Femur (tissue), 1 donor: ENCODE measurements at regions not wholly inside any gene's neighbourhood (a gene's known extent, or its start where the extent isn't known, plus 50 kb on each side); places are given as distances from the start of the nearest gene placed in this dataset.

Experiments used
- DNase-seq: peaks from one replicate; pipeline ENCODE4 v3.0.0-alpha.2; 2017

DNA sequence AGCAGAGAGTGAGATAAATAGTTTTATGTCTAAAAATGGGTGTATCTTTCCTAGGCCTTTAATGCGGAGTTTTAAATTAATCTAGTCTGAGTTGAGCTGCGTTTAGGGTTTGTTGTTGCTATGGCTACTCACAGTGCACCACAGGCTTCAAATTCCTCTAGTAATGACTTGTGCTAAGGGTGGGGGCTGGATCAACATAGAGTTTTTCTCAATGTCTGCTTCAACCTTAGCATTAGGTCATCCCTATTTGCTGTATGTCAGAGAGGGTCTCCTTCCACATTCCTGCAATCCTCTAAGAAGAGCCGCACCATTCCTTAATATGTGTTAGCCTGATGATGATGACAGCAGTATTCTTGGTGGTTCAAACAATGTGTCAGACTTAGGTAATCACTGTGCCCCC lies 465.6 kb upstream of the KIF2A start:
- DNase-seq = no peak

DNA sequence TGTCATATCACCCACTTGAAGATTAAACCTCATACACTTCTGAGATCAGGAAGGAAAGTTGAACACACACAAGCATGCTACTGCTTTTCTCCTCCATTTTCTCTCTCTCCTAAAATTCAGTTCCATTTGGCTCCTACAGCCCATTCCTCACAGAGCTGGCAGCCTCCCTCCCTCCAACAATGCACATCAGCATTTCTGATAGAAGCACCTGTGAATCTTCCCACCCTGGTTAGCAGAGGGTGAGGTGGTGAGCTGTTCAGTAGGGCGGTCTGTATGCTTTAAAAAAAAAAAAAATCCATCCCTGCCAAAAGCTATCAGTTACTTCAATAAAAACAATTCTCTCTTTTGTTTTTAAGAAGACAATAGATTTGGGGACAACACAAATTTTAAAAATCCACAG lies 463.2 kb upstream of the KIF2A start:
- DNase-seq = no peak

DNA sequence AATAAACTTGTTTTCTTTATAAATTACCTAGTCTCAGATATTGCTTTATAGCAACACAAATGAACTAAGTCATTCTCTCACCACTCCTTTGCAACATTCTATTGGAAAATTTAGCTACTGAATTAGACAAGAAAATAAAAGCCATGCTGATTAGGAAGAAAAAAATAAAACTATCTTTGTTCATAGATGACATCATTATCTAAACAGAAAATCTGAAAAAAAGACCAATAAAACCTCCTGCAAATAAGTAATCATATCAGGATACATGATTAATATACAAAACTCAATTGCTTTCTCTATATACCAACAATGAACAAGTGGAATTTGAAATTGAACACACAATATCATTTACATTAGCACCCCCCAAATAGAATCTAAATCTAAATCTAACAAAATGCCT lies 455.3 kb upstream of the KIF2A start:
- no peak for DNase-seq

DNA sequence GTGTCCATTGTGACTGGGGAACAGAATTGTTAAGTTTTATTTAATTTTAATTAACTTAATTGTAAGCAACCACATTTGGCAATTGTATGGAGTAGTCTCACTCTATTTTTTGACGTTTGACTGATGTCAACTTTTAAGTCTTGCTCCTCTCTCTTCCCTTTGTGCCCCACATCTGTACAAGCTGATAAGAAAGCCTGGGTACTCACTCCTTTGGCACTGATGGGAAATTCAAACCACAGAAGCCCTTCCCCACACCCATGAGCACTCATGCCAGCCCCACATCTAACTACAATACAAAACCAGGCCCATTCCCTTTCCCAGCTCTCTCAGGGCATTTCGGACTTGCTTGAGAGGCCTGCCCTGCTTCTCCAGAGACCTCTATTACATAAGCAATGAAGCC lies 451.5 kb upstream of the KIF2A start:
- DNase-seq = no peak

DNA sequence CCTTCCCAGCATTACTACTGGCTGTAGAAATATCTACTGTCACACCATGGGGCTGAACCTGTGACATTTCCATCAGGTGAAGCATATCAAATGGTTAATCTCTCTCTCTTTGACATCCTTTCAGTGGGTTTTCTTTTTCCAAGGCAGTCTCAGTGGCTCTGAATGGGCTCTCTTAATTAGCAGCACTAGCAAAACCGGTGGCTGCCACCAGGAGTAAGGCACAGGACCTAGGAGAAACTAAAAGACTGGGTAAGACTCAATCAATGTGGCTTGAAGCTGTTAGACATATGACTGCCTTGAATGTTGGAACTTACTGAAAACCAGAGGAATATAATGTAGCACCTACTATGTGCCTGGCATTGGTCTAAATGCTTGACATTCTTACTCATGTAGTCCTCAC lies 445.0 kb upstream of the KIF2A start:
- DNase-seq = no peak

DNA sequence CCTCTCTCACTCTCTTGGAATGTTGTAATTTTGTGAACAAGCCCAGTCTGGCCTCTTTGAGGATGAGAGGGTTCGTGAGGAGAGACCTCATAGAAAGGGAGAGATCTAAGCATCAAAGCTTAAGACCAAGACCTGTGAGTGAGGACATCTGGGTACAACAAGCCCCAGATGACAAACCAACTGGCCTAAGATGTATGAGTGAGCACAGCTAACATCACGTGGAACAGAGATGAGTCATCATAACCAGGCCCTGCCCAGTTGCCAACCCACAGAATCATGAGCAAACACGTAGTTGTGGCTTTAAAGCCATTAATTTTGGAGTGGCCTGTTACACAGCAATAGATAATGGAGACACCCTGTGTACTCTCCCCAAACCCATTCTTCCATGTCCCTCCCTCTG lies 439.1 kb upstream of the KIF2A start:
- DNase-seq = no peak

DNA sequence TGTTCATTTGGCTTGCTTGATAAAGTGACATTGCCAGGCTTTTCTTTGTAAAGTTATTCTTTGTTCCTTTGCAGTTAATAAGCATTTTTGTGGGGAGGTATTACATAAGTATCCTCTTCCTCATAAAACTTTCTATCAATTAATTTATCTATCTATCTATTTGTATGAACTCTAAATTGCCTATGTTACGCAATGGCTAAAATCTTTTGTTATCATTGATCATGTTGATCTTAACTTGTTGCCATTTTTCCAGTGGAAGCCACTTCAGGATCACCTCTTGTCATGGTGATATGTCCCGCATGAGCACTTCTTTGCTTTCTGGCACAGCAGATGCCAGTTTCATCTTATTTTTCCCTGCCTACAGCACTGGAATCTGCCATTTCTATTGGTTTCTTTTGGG lies 436.7 kb upstream of the KIF2A start:
- DNase-seq = no peak

DNA sequence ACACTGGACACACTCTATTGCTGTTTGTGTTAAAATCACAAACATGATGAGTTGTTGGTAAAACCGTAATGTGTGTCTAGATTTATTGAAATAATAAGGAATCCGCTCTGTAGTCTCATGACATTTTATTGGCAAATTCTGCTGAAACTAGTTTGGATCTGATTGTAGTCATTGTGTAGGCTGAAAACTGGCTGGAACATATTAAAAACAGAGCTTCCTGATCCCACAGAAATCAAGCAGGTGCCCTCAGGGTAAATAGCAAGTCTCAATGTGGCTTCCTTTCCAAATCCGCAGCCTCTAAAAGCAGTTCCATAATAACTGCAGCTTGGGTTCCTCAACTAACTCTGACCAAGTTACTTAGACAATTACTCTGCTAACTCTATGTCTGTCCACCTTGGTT lies 427.5 kb upstream of the KIF2A start:
- DNase-seq = no peak

DNA sequence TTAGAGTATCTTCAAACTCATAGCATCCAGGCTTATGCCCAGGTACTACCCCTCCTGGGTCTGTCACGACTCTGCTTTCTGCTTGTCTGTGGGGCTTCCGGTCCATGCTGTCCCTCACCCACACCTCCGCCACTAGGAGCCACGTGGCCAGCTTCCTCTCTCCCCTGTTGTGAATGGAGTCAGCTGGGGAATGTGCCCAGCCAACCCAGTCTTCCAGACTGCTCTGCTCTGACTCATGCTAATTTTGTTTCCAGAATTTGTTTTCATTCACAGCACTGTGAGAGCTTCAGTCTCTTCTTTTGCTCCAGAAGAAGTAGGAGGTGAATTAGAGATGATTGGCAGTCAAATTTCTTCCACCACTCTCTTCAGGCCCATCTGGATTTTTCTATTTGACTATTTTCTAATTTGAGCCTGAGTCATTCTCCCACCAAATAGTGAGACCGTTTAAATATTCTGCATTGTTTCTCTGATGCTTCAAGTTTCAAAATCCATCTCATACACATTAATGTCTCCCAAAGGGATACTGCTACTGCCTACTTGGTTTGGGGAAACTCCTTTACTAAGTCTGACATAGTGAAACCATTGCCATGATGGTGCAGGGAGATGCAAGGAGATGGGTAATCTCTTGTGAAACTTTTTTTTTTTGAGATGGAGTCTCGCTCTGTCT lies 424.1 kb upstream of the KIF2A start:
- DNase-seq = no peak

DNA sequence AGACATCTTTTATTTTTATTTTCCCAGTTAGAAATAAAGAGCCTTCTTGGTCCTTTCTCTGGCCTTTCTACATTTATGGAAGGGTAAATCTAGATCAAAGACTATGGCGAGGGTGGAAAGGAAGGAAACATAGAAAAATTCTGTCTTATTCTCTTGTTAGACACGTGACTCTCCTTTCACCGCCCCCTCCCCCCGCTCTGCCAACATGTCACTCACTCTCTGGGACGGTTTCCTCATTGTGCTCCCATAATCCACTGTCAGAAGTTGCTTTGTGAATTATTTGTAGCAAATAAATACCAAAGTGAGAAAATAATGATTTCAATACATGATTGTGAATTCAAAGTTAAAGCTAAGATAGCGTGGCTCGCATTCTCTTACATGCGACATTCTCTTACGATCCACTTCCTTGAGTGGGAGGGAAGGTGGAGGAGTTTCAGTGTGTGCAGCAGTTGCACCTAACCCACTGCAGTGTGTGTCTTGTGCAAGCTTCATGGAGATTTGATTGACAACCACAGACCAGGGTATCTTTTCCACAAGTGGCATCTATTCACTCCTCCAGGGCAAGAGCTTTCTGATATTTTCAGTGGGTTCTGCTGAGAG lies 423.0 kb upstream of the KIF2A start:
- no peak for DNase-seq

DNA sequence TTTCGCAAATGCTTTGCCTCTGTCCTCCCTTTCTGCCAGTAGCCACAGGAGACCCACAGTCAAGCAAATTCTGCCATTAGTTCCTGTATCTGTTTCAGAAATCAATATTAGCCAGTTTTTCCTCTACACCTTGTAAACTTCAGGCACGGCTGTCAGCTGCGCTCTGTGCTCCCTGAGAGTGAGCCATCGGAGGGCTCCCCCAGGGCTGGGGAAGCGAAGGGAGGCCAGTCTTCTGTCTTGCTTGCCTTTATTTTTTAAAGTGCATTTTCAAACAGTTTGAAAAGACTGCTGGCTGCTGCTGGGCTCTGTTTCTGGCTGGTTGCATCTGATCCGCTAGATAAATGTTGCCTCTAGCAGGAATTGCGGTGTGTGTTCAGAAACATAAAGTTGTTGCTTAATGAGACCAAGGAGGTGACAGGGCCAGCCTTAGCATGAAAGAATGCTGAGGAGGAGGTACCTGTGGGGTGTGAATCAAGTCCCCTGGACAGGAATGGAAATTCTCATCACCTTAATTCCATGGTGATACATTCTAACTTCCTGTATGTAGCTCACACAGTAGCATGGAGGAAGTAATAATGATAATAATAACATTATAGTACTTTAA lies 421.7 kb upstream of the KIF2A start:
- DNase-seq = no peak

DNA sequence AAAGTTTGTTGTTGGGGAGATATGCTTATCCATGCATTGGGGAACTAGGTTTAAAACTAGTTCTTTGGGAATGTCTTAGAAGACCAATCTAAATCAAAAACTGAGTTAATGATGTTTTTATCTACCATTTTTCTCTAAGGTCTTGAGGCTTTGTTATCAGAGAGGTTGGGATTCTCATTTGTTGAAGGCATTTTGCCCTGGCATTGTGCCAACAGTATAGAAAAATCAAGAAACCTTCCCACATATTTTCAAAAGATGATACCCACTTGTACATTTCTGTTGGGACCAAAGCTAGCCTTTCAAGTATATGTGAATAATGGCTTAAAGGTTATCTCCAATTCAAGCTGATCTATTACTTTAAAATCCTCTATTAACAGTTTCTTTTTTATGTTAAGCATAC lies 419.8 kb upstream of the KIF2A start:
- DNase-seq = no peak

DNA sequence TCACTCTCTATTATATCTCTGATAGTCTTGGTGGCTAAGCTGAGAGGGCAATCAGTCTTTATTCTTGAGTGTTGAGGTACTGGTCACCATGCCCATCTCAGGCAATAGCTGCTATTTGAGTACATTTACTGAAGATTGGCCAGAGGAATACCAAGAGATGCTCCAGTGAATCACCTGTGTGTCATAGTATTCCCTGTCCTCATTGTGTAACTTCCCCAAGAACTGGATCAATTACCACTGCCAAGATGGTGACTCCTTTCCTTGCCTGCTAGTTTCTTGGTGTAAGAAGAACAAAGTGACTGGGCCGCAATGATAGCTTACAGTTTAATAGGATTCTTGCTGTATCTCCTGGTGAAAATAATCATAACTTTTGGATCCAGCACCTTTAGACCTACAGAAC lies 418.7 kb upstream of the KIF2A start:
- no peak for DNase-seq

DNA sequence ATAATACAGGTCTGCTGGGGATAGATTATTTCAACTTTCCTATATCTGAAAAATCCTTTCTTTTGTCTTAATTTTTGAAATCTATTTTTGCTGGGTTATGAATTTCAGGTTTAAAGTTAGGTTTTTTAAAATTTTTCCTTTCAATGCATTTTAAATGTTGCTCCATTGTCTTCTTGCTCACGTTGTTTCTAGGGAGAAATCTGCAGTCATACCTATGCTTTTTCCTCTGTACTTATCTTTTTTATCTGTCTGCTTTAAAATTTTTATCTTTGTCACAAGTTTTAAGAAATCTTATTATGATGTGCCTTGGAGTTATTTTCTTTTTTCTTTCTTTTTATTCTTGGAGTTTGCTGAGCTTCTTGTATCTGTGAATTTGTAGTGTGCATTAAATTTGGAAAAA lies 412.0 kb upstream of the KIF2A start:
- no peak for DNase-seq

DNA sequence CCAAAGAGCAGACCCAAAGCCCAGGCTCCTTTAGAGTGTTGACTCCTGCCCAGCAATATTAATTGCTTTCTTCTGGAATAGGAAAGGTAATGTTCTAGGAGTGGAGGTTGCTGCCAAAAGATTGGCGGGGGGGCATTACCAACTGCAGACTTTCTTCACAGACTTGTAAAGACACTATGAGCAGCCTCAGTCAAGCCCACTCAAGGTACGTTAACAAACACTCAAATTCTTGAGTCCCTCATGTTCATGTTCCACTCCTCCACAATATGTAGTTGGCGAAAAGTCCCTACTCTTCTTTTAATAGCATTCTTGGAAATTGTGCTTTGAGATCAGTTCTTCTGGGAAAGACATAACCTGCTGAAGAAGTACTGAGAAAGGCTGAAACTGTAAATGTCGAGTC lies 409.2 kb upstream of the KIF2A start:
- DNase-seq = no peak

DNA sequence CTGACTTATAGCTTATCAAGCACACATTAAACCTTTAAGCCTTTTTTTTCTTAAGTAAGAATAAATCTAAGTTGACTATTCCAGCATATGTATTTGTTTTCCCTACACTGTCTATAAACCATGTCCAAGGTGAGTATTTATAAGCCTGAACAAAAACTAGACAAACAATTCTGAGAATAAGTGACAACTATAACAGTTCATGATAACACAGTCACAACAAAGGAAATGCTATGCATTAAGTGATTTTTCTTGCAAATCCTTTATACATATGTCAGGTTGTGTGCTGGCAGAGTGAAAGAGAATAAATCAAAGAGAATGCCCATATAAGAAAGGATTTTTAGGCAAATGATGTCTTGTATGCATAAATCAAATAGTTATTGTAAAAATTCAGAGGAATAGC lies 408.8 kb upstream of the KIF2A start:
- DNase-seq = no peak

DNA sequence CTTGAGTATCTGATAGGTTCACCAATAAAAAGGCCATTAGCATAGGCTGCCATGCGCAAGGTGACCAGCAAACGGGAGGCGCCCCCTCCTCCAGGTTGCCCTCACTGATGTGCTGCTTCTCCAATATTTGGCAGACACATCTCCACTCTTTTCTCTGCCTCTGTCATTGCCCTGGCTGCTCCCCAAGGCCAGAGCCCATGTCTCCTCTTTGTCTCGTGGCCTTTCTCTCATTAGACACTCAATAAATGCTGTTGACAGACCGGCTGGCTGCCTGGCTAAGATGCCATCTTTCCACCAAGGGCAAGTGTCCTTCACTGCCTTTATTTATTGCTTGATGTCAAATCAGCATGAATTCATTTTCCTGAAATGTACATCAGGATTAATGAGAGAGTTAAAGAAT lies 404.0 kb upstream of the KIF2A start:
- DNase-seq = no peak

DNA sequence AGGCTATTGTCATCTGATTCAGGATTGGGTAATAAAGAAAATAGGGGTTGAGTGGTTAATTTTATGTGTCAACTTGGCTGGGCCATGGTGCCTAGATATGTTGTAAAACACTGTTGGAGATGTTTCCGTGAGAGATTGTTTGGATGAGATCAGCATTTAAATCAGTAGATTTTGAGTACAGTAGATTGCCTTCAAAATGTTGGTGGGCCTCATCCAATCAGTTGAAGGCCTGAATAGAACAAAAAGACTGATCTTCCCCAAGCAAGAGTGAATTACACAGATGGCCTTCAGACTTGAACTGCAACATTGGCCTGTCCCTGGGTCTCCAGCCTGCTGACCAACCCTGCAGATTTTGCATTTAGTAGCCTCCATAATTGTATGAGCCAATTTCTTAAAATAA lies 401.3 kb upstream of the KIF2A start:
- no peak for DNase-seq

DNA sequence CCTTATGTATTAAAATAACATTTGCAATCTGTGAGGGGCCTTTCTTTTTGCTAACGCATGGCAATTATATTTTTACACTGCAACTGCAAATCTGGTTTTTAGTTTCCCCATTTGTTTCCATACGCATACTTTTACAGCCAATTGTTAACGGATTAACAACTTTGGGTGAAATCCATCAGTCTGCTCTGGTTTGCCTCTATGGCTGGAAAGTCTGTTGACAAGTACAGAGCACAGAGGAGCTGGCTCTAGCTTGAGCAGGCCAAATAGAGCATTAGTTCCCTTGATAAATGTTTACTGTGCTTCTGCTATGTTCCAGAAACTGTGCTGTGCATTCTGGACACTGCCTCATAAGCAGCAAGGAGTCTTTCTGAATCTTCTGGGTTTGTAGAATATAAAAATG lies 400.4 kb upstream of the KIF2A start:
- no peak for DNase-seq

DNA sequence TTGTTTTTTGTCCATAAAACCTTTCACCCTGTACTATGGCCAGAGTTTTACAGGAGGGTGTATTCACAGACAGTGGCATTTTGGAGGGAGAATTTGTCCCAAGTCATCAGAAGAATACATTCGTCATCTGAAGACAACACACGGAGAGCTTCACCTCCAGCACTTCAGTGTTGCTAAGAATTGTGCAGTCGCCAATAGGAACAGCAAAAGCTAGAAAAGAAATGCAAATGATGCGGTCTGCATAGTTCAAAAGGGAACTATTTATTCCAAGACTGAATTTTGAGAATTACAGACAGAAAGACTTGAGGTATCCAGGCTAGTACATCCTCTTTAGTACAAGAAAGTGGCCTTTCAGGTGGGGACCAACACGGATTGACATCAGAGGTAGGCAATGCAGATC lies 399.2 kb upstream of the KIF2A start:
- DNase-seq = no peak

DNA sequence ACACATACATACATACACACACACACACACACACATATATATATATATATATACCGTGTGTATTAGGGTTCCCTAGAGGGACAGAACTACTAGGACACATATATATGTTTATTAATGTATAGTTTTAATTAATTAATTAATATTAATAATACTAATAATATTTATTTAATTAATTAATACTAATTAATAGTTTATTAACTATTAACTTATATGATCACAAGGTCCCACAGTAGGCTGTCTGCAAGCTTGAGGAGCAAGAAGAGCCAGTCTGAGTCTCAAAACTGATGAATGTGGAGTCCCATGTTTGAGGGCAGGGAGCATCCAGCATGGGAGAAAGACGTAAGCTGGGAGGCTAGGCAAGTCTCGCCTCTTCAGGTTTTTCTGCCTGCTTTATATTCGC lies 398.0 kb upstream of the KIF2A start:
- DNase-seq = no peak

DNA sequence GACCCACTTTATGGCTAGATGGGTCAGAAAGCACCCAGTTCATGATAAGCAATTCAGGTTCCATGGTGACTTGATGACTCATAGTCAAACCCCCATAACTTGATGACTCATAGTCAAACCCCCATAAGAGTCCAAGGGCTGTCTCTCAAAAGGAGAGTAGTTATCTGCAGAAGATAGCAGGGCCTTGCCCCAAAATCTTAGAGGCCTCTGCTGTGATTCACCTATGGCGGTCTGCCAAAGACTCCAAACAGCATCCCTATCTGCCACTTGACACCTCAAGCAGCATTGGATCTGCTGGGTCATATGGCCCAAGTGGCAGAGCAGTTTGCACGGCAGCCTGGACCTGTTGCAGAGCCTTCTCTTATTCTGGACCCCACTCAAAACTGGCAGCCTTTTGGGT lies 395.2 kb upstream of the KIF2A start:
- no peak for DNase-seq

DNA sequence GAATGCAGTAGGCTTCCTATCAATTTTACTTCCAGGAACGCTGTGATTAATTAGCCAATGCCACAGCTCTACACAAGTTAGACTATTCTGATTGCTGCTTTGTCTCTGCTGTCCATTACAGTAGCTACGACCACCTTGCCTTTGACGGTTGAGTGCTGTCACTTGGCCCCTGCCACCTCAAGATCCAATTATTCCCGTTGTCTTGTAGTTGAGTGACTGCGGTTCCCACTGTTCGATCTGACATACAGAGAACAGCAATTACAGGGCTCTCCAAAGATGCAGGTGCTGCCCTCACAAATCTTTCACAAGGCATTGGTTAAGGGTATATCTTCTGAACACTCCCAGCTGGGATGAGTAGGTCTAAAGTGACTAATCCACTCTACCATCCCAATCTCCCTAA lies 393.4 kb upstream of the KIF2A start:
- DNase-seq = no peak

DNA sequence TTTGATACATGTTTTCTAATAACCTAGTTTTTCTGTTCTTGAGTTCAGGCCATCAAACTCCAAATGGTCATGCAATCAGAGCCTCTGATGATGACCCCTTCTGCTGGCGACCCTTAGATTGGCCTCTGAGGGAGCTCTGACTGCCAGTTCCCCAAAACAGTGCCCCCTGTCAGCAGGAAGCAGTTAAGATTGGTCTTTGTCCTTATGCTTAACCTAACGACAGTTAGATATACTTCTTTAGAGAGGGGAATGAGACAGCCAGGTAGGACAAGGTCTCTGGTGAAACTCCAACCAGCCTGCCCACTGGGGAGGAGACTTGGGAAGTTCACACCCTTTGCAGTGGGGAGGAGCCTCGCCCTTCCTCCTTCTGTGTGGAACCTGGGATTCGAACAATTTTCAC lies 390.4 kb upstream of the KIF2A start:
- no peak for DNase-seq
